Mononuclear cell (primary cell): ENCODE measurements at regions not wholly inside any gene's neighbourhood (a gene's known extent, or its start where the extent isn't known, plus 50 kb on each side); places are given as distances from the start of the nearest gene placed in this dataset.

Source experiments
- H3K27me3 ChIP-seq: 2 replicates; pipeline ENCODE4 v1.6.0; 2011; ENCODE audit warnings: low read length, control low read depth; ENCODE audit not compliant: insufficient read depth
- H3K4me1 ChIP-seq: 2 replicates; pipeline ENCODE4 v1.5.1; 2011; ENCODE audit warnings: mild to moderate bottlenecking, low read length, control low read depth; ENCODE audit not compliant: insufficient read depth
- H3K4me3 ChIP-seq: 2 replicates; pipeline ENCODE4 v1.5.1; 2011; ENCODE audit warnings: mild to moderate bottlenecking, low read length, moderate library complexity
- H3K9me3 ChIP-seq: 2 replicates; pipeline ENCODE4 v1.5.1; 2011; ENCODE audit warnings: low read depth, mild to moderate bottlenecking, control low read depth, low read length

GRCh38 chr1:198906739-198907422, 268.0 kb downstream of the PTPRC start:
- no peaks in the 10 kb centered on the region for H3K9me3 ChIP-seq
- H3K27me3 ChIP-seq, result no peaks in the 10 kb centered on the region
- H3K4me1 ChIP-seq, result no peaks in the 10 kb centered on the region

DNA sequence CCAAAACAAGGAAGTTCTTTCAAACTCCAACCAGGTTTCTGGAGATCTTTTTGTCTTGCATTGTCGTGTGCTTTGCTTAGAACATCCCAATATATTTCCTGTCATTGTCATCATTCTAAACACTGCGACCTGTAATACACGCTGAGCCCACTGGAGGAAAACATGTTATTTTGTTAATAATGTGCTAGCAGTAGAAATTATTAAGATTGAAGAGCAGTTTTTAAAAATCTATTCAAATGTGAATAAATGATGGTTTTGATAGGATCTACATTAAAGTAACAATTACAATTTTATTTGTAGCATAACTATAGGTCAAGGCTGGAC, 268.5 kb downstream of the PTPRC start:
- no peaks in the 10 kb centered on the region for H3K9me3 ChIP-seq
- no peak overlapping the region for H3K4me3 ChIP-seq
- no peaks in the 10 kb centered on the region for H3K4me1 ChIP-seq
- H3K27me3 ChIP-seq, result no peaks in the 10 kb centered on the region

More at GRCh38 chr1:198906739-198907422, 268.0 kb downstream of the PTPRC start:
- no peak overlapping the region for H3K4me3 ChIP-seq

DNA sequence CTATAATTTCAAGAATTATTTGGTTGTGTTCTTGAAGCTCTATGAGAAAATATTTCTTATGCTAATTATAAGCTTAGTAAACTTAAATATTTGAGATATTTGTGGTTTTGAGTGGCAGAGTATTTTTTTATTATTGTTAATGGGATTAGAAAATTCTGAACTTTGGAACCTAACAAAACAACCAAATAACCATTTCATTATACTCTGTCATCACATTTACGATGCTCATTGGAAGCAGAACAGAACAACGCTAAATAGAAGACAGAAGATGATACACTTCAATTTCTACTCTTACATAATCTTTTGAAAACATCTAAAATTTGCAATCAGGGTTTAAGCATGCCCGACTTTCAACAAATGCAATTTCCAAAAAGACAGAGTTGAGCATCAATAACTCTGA, 270.2 kb downstream of the PTPRC start:
- H3K27me3 ChIP-seq, result no peaks in the 10 kb centered on the region
- H3K9me3 ChIP-seq, result no peaks in the 10 kb centered on the region
- H3K4me3 ChIP-seq, result no peak overlapping the region
- H3K4me1 ChIP-seq, result no peaks in the 10 kb centered on the region

DNA sequence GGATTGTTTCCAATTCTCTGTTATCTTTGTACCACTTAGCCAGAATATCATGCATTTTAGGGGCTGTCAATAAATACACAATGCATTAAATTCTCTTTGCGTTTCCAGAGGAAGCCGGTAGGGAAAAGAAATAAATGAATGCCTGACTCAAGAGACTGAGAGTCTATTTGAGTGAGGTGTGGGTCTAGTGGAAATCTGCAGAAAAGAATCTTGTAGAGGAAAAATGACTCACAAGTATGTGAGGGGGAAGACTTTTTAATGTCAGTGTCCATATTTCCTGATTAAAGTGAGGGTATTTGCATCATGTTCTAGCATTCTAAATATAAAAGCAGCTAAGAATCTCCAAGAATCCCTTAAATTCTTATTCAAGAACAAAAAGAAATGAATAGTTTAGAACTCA, 271.1 kb downstream of the PTPRC start:
- Histone ChIP-seq H3K27me3 (no peaks in the 10 kb centered on the region), H3K4me1 (no peaks in the 10 kb centered on the region), H3K4me3 (no peak overlapping the region), H3K9me3 (no peaks in the 10 kb centered on the region)

GRCh38 chr1:198910816-198911215, 272.0 kb downstream of the PTPRC start:
- no peaks in the 10 kb centered on the region for H3K9me3 ChIP-seq
- H3K27me3 ChIP-seq, result no peaks in the 10 kb centered on the region
- no peak overlapping the region for H3K4me3 ChIP-seq
- no peaks in the 10 kb centered on the region for H3K4me1 ChIP-seq

DNA sequence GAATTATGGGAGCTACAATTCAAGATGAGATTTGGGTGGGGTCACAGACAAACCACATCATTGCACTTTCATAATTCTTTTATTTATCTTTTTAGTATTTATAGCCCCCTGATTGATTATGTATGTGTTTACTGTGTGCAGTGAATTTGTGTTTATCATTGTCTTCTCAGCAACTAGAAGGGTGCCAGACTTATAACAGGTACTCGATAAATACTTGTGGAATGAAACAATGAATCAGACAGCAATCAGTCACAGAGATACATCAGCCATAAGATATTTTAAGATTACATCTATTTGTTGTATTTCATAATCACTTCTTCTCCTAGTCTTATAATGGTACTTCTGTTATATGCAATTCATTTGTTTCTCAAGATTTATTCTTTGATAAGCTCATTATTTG, 273.2 kb downstream of the PTPRC start:
- Histone ChIP-seq H3K9me3 (no peaks in the 10 kb centered on the region), H3K27me3 (no peaks in the 10 kb centered on the region), H3K4me3 (no peak overlapping the region)

GRCh38 chr1:198913667-198914066, 274.8 kb downstream of the PTPRC start:
- no peaks in the 10 kb centered on the region for H3K27me3 ChIP-seq
- H3K9me3 ChIP-seq, result no peaks in the 10 kb centered on the region
- no peak overlapping the region for H3K4me3 ChIP-seq
- H3K4me1 ChIP-seq, result peaks cover 8% of the 10 kb centered on the region

More for the DNA sequence above, 273.2 kb downstream of the PTPRC start:
- no peaks in the 10 kb centered on the region for H3K4me1 ChIP-seq

DNA sequence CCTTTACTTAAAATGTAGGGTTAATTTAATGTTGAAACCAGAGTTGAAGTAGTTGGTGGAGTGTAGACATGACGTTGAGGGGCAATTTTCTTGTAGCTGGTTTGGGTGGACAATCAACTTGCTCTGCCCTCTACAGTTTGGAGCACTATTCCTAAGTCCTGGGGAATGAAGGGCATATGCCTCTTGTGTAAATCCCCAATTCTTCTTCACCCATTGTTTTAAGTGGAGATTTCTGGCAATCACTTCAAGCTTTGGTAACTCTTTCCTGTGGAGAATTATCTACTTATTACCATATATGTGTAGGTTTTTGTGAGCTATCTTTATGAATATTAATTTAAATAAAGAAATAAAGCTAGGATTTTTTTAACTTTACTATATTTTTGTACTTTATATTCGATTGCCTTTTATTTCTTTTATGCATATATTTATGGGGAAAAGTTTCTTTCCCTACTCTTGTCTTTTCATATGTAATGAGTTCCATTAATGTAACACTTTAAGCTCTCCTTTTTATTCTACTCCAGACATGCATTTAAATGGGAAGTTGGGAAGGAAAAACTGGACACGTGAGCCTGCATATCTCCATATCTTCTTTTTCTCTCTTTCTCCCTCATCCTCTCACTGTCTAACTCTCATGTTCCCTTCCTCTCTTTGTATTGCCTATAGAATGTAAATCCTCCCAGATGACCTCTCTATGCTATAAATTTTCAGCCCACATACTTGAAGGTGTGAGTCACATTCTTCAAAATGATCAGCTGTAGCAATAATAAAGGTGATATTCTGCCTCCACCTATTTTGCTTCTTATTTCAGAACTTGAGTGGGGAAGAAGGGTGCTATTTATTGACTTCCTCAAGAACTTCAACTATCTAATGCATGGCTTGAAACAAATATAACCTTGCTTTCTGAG, 276.7 kb downstream of the PTPRC start:
- no peak overlapping the region for H3K4me3 ChIP-seq
- H3K9me3 ChIP-seq, result no peaks in the 10 kb centered on the region
- H3K4me1 ChIP-seq, result peaks cover 25% of the 10 kb centered on the region

DNA sequence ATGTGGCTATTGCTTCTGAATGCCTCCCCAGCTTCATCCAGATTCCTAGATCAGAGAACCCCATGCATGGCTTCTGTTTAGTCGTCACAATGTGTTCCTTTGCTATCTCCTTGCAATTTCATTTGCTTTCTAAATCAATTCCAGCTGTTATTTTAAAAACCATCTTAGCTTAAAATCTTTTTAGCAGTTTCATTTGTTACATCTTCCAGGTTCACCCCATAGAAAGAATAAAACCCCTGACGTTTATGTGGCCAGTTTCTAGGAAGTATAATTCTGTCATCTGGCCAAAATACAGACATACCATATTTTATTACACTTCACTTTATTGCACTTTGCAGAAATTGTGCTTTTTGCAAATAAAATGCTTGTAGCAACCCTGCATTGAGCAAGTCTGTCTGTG, 278.4 kb downstream of the PTPRC start:
- no peaks in the 10 kb centered on the region for H3K9me3 ChIP-seq
- H3K4me1 ChIP-seq, result peaks cover 37% of the 10 kb centered on the region
- H3K27me3 ChIP-seq, result no peaks in the 10 kb centered on the region
- H3K4me3 ChIP-seq, result no peak overlapping the region

More for the DNA sequence above, 276.7 kb downstream of the PTPRC start:
- H3K27me3 ChIP-seq, result no peaks in the 10 kb centered on the region

GRCh38 chr1:198918920-198919319, 280.1 kb downstream of the PTPRC start:
- no peaks in the 10 kb centered on the region for H3K27me3 ChIP-seq
- peaks cover 48% of the 10 kb centered on the region for H3K4me1 ChIP-seq
- no peaks in the 10 kb centered on the region for H3K9me3 ChIP-seq
- H3K4me3 ChIP-seq, result no peak overlapping the region

- Histone ChIP-seq H3K4me3 (no peak overlapping the region), H3K27me3 (no peaks in the 10 kb centered on the region), H3K9me3 (no peaks in the 10 kb centered on the region), H3K4me1 (peaks cover 49% of the 10 kb centered on the region)
Measured at GRCh38 chr1:198919667-198920398, 281.0 kb downstream of the PTPRC start.

- H3K4me3 ChIP-seq, result no peak overlapping the region
- no peaks in the 10 kb centered on the region for H3K27me3 ChIP-seq
- peaks cover 48% of the 10 kb centered on the region for H3K4me1 ChIP-seq
- H3K9me3 ChIP-seq, result no peaks in the 10 kb centered on the region
Measured at GRCh38 chr1:198922638-198923430, 284.0 kb downstream of the PTPRC start.

GRCh38 chr1:198923993-198924392, 285.2 kb downstream of the PTPRC start:
- H3K9me3 ChIP-seq, result no peaks in the 10 kb centered on the region
- peaks cover 40% of the 10 kb centered on the region for H3K4me1 ChIP-seq
- H3K4me3 ChIP-seq, result no peak overlapping the region
- H3K27me3 ChIP-seq, result no peaks in the 10 kb centered on the region

DNA sequence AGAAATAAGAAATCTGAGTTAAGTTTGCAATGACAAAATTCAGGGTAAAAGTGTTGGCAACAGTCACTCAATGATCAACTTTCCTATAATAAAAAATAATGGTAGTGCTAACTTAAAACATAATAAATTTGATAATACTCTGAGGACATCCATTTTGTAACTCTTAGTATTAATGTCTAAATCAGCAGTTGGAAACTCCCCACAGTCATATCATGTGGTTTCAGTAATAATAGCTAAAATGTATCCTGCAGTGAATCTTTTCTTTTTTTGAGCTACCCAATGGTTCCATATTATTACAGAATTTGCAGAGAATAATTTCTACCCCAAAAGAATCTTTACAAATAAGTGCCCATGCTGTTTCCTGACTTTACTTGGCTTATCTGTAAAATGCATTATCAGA, 286.7 kb downstream of the PTPRC start:
- H3K9me3 ChIP-seq, result no peaks in the 10 kb centered on the region
- H3K4me3 ChIP-seq, result no peak overlapping the region
- H3K27me3 ChIP-seq, result no peaks in the 10 kb centered on the region
- H3K4me1 ChIP-seq, result peaks cover 37% of the 10 kb centered on the region
